GM08714 (cell line): ENCODE measurements at regions not wholly inside any gene's neighbourhood (a gene's known extent, or its start where the extent isn't known, plus 50 kb on each side); places are given as distances from the start of the nearest gene placed in this dataset.

Source experiments
- H3K4me3 ChIP-seq: fragments of 200-500 bp; sonication (Bioruptor generic); 2 replicates; pipeline ENCODE4 v1.5.1; 2014; ENCODE audit warnings: mild to moderate bottlenecking, low read length, inconsistent platforms
- ZNF274 ChIP-seq: IDR thresholded peaks from 2 replicates; pipeline ENCODE4 v1.6.1; 2012; ENCODE audit warnings: mild to moderate bottlenecking, low read depth, low read length

DNA sequence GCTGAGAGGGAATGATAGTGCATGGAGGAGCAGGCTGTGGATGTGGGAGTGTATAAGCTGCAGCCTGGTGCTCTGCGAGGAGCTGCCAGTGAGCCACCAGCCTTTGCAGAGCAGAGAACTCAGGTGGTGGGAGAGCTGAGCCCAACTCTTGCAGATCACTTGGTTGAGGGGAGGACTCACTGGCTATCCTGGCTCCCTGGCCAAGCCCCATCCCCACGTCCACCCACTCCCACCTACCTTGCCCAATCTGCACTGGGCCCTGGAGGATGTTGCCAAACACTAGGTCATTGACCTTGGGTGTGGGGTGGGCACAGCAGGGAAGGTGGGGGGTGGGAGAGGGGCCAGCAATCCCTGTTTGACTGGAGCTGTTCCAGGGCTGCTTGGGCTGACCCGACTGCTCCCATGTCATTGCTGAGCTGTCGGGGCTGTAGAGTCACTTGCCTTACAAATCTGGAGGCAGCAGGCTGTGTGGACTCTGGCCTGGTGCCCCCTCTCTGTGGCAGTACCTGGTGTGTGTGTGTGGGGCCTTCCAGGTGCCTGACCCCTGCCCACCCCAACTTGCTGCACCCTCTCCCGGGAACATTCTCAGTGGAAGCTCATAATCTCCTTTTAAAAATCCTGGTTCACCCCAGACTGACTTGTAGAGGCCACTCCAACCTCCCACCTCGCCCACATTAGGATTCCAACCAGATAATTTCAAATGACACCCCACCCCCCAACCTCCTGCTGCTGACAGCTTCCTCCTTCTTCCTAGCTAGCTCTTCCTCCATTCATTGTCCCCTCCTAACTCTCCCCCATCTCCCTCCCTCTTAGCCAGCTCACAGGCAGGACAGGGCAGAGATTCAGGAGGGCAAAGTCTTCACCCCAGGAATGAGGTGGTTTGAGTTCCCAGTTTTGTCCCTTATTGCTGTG lies 162.3 kb downstream of the MRPL14 start:
- H3K4me3 ChIP-seq: no peak overlapping the region
- TF ChIP-seq ZNF274: no peak

GRCh38 chr6:43963877-43964658 lies 163.2 kb downstream of the MRPL14 start:
- no peak for TF ChIP-seq ZNF274
- H3K4me3 ChIP-seq: no peak overlapping the region

- no peak overlapping the region for H3K4me3 ChIP-seq
- TF ChIP-seq ZNF274: no peak
Measured at GRCh38 chr6:43963203-43963602, 164.0 kb downstream of the MRPL14 start.

DNA sequence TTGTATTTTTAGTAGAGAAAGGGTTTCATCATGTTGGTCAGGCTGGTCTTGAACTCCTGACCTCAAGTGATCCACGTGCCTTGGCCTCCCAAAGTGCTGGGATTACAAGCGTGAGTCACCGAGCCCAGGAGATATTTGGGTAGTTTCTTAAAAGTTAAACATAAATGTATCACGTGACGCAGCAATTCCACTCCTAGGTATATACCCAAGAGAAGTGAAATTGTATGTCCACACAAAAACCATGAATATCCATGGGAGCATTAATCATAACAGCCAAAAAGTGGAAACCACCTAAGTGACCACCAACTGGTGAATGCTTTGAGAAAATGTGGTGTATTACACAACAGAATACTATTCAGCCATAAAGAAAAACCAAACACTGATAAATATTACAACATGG lies 164.8 kb downstream of the MRPL14 start:
- TF ChIP-seq ZNF274: no peak
- H3K4me3 ChIP-seq: no peak overlapping the region

- no peak overlapping the region for H3K4me3 ChIP-seq
- TF ChIP-seq ZNF274: no peak
Measured at GRCh38 chr6:43957273-43957672, 170.0 kb downstream of the MRPL14 start.

- TF ChIP-seq ZNF274: no peak
- H3K4me3 ChIP-seq: no peak overlapping the region
Measured at GRCh38 chr6:43956478-43956877, 170.8 kb downstream of the MRPL14 start.

- H3K4me3 ChIP-seq: no peak overlapping the region
- TF ChIP-seq ZNF274: no peak
Measured at GRCh38 chr6:43954311-43955131, 172.7 kb downstream of the MRPL14 start.

DNA sequence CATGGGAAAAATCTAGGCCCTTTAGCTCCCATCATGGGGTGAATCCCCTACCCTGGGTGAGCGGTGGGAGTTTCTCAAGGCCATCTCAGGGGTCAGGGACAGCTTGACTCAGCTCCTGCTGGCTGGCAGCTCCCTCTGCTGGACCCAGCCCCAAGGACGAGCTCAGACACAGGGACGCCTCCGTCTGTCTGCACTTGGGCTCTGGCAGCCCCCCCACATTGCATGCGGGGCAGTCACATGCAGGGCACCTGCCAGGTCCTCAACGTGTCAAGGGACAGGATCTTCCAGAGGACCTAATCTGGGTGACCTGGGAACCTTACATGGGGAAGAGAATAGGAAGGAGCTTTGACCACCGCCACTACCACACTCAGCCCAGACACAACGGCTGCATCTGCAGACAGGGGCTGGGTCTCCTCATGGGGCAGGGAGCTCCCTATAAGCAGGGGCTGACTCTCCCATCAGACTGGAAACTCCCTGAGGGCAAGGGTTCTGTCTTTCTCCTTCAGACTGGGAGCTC lies 173.4 kb downstream of the MRPL14 start:
- H3K4me3 ChIP-seq: no peak overlapping the region
- no peak for TF ChIP-seq ZNF274

DNA sequence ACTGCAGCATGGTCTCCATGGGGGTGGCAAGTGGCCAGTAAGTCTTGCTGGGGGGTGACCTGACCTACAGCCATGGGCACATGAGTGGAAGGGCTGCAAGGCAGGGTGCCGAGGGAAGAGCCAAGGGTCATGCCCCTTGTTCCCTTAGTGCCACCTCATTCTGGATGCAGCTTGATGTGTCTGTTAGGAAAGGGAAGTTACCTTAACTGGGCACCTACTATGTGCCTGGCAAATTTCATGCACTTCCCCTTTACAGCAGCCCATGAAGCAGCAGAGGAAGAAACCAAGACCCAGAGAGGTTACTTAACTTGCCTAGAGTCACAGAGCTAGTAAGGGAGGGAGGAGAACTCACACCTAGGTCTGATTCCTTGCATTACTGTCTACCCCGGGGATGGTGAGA lies 174.0 kb downstream of the MRPL14 start:
- TF ChIP-seq ZNF274: no peak
- no peak overlapping the region for H3K4me3 ChIP-seq

DNA sequence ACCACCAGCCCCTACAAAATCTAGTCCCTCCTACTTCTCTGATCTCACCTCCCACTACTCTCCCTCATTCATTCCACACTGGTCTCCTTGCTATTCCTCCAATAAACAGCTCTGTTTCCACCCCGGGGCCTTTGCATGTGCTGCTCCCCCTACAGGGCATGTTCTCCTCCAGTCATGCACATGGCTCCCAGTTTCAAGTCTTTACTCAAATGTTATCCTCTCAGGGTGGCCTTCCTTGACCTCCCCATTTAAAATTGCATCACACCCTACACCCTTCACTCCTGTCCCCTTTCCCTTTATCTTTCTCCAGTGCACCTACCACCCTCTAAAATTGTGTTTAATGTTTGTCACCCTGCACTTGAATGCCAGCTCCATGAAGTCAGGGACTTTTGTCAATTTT lies 174.5 kb downstream of the MRPL14 start:
- no peak overlapping the region for H3K4me3 ChIP-seq
- TF ChIP-seq ZNF274: no peak

DNA sequence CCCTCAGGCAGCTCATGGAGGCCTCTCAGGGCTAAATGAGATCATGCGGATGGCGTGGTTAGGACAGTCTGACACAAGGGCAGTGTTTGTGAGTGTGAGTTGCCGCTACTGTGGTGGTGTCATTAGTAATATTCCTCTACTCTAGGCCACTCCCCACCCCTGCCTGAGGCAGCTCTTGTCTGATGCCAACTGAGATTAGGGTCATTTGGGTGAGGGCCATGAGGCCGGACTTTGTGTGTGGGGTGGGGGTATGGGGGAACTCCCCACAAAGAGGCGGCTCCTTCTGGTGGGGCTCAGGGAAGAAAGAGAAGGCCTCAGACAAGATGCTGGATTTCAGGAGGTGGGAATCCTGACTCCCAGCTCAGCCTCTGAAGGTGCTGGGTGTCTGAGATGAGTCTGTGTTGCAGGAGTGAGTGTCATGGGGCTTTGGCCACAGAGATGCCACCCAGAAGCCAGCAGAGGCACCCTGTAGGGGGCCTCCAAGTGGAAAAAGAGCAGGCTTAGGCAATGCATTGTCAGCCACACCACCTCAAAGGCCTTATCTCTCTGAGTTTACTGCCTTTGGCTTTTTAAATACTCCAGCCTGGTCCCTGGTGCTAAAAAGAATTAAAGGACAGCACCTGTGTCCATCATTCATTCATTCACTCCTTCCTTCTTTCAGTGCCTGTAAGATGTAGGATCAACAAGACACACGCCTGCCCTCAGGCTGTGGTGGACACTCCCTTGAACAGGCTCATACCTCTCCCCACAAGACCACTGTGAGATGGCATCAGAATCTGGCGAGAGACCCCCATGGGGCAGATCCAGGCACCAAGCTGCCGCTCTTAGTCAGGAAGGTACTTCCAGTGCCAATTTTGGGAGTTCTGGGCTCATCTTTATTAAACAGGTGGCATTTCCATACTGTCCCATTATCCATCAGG lies 175.2 kb downstream of the MRPL14 start:
- TF ChIP-seq ZNF274: no peak
- H3K4me3 ChIP-seq: no peak overlapping the region

DNA sequence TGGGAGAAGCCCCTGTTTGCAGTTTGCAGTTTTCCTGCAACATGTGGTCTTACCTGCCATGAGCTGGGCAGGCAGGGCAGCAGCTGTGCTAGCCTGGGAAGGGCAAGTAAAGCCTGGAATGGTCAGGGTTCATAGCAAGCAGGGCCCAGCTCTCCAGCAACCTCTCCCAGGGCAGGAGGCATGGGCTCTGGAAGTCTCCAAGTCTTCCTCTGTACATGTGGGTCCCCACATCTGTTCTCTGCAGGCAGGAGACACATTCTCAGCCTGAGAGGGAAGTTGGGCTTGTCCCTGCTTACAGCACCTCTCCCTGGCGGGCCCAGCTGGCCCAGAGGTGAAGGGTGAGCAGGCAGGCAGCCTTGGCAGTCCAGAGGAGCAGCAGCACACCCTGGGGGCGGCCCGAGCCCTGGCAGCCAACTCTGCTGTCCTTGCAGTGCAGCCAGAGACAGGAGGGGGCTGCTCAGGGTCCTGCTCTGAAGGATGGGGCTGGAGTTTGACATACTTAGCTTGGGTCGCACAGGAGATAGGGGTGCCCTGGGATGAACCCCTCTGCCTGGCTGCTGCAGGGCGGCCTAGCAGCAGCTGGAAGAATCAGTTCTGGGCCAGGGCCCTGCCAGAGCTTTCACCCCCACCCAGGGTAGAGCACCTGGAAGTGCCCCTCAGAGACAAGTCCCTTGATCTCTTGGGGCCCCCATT lies 176.0 kb downstream of the MRPL14 start:
- TF ChIP-seq ZNF274: no peak
- no peak overlapping the region for H3K4me3 ChIP-seq

DNA sequence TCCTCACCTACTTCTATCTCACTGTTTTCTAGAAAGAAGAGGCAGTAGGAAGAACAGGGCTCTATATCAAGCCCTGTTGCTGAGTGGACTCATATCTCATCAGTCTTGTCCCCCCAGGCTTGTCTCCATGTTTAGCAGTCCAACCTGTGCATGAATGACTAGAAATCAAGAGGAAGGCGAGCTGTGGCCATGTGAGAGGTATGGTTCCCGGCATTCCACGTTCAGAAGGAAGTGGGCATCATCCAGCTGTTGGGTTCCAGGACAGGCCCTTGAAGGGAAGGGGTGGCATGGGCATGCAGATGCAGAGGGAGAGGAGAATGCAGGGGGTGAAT lies 176.6 kb downstream of the MRPL14 start:
- H3K4me3 ChIP-seq: no peak overlapping the region
- no peak for TF ChIP-seq ZNF274
